ENCODE measurements at regions not wholly inside any gene's neighbourhood (a gene's known extent, or its start where the extent isn't known, plus 50 kb on each side); places are given as distances from the start of the nearest gene placed in this dataset.

DNA sequence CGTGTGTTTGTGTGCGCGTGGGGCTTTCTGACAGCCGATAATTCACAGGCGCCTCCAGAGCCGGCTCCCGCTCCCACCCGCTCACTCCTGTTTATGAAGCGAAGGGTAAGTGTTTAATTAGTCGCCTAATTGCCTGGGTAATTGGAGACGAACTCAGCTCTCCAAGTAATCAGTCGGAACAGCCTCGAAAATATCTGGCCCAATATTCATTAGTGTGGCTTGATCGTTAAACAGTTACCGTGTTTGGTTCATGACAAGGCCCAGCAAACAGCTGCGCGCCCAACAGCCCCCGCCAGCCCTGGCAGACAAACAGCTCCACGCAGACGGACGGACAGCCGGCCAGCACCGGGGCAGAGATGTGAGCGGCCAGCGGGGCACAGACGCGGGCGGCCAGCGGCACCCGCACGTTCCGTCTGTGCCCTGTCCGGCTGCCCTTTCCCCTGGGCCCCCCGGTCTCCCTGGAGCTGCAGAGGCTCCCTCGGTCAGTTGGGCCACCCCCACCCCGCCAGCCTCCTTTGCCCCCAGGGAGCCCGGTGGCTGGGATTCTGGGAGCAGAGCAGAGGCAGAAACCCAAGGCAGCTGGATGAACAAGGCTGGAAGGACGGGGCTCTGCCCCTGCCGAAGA, 98.2 kb downstream of the UNCX start:
- TF ChIP-seq SIN3A (IDR thresholded peaks at IDR 0.05; ENCODE audit: borderline replicate concordance, insufficient read depth, low read length) (no peak), POLR2AphosphoS5 (IDR thresholded peaks at IDR 0.05; ENCODE audit: low read depth, low read length) (no peak), TAF1 (IDR thresholded peaks at IDR 0.05; ENCODE audit: borderline replicate concordance, insufficient read depth, low read length) (no peak), FOXP2 (optimal IDR thresholded peaks at IDR 0.05; ENCODE audit: borderline replicate concordance, extremely low read depth, extremely low read length, insufficient read depth) (no peak)
- TF ChIP-seq, protein P1, sequence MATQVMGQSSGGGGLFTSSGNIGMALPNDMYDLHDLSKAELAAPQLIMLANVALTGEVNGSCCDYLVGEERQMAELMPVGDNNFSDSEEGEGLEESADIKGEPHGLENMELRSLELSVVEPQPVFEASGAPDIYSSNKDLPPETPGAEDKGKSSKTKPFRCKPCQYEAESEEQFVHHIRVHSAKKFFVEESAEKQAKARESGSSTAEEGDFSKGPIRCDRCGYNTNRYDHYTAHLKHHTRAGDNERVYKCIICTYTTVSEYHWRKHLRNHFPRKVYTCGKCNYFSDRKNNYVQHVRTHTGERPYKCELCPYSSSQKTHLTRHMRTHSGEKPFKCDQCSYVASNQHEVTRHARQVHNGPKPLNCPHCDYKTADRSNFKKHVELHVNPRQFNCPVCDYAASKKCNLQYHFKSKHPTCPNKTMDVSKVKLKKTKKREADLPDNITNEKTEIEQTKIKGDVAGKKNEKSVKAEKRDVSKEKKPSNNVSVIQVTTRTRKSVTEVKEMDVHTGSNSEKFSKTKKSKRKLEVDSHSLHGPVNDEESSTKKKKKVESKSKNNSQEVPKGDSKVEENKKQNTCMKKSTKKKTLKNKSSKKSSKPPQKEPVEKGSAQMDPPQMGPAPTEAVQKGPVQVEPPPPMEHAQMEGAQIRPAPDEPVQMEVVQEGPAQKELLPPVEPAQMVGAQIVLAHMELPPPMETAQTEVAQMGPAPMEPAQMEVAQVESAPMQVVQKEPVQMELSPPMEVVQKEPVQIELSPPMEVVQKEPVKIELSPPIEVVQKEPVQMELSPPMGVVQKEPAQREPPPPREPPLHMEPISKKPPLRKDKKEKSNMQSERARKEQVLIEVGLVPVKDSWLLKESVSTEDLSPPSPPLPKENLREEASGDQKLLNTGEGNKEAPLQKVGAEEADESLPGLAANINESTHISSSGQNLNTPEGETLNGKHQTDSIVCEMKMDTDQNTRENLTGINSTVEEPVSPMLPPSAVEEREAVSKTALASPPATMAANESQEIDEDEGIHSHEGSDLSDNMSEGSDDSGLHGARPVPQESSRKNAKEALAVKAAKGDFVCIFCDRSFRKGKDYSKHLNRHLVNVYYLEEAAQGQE (IDR thresholded peaks at IDR 0.05; ENCODE audit: insufficient read depth in 1 of 2, low read depth in 2 of 2, low read length in 2 of 2), result no peak

DNA sequence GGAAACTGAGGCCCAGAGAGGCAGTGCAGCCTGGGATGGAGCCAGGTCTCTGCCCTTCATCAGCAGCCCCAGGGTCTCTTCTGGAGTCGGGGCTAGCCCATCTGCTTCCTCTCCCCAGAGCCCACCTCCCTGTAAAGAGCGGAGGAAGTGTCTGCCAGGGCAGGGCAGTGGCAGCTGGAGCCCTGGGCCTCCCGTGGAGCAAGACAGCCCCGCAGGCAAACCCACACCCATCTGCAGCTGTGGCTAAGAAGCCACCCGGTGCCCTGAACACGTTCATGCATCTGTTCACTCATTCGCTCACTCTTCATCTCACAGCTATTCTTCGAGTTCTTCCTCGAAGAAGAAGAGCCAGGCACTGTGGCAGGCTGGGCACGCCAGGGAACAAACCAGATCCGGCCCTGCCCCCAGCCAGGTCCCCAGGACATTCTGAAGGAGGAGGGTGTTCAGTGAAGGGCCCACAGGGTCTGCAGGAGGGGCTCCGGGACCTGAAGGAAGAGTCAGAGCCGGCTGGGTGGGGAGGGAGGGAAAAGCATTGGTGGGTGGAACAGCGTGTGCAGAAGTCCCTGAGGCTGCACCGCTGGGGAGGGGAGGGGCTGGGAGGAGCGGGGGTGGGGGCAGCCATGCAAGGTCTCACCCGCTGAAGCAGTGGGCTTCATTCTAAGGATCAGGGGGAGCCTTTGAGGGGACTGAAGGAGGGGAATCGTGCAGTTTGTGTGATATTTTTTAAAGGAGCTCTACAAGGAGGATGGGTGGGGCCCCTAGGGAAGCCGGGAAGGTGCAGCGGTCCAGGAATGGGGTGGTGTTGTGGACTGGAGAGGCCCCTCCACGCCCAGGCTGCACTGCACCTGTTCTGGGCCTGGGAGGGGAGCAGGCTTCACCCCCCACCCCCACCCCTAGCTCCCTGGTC, 99.1 kb downstream of the UNCX start:
- TF ChIP-seq FOXP2 (optimal IDR thresholded peaks at IDR 0.05; ENCODE audit: borderline replicate concordance, extremely low read depth, extremely low read length, insufficient read depth), result no peak
- no peak for TF ChIP-seq SIN3A (IDR thresholded peaks at IDR 0.05; ENCODE audit: borderline replicate concordance, insufficient read depth, low read length)
- TF ChIP-seq, protein P1 (IDR thresholded peaks at IDR 0.05; ENCODE audit: insufficient read depth in 1 of 2, low read depth in 2 of 2, low read length in 2 of 2), result no peak
- no peak for TF ChIP-seq TAF1 (IDR thresholded peaks at IDR 0.05; ENCODE audit: borderline replicate concordance, insufficient read depth, low read length)
- TF ChIP-seq POLR2AphosphoS5 (IDR thresholded peaks at IDR 0.05; ENCODE audit: low read depth, low read length), result no peak

DNA sequence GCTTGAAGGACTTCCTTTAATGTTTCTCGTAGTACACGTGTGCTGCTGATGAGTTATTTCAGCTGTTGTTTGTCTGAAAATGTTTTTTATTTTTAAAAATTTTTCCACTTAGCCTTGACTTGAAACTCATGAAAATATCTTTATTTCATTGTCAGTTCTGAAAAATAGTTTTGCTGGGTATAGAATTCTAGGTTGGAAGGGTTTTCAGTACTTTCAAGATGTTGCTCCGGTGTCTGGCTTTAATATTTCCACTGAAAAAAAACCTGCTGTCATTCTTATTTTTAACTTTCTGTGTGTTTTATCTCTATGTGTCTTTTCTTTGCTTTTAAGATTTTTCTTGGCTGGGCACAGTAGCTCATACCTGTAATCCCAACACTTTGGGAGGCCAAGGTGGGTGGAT, 103.8 kb downstream of the UNCX start:
- no peak for TF ChIP-seq SIN3A (IDR thresholded peaks at IDR 0.05; ENCODE audit: borderline replicate concordance, insufficient read depth, low read length)
- no peak for TF ChIP-seq FOXP2 (optimal IDR thresholded peaks at IDR 0.05; ENCODE audit: borderline replicate concordance, extremely low read depth, extremely low read length, insufficient read depth)
- TF ChIP-seq, protein P1 (IDR thresholded peaks at IDR 0.05; ENCODE audit: insufficient read depth in 1 of 2, low read depth in 2 of 2, low read length in 2 of 2), result no peak
- no peak for TF ChIP-seq TAF1 (IDR thresholded peaks at IDR 0.05; ENCODE audit: borderline replicate concordance, insufficient read depth, low read length)
- TF ChIP-seq POLR2AphosphoS5 (IDR thresholded peaks at IDR 0.05; ENCODE audit: low read depth, low read length), result no peak

DNA sequence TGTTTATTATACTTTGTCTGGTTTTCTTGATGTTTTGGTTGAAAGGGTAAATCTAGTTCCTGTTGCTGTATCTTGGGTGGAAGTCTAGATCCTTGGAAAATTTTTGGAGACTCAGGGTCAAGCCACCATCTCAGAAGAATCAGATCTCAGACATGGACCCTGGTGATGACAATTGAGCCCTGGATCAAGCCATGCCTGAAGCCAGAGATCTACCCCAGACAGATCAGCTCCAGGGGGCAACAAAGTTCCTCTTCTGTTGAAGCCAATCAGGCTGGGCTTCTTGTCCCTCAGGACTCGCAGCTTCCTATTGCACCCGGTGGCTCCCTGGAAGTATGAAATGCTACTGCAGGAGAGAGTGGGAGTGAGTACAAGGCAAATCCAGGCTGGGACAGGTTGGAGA, 106.9 kb downstream of the UNCX start:
- no peak for TF ChIP-seq TAF1 (IDR thresholded peaks at IDR 0.05; ENCODE audit: borderline replicate concordance, insufficient read depth, low read length)
- TF ChIP-seq, protein P1 (IDR thresholded peaks at IDR 0.05; ENCODE audit: insufficient read depth in 1 of 2, low read depth in 2 of 2, low read length in 2 of 2), result no peak
- TF ChIP-seq SIN3A (IDR thresholded peaks at IDR 0.05; ENCODE audit: borderline replicate concordance, insufficient read depth, low read length), result no peak
- no peak for TF ChIP-seq POLR2AphosphoS5 (IDR thresholded peaks at IDR 0.05; ENCODE audit: low read depth, low read length)
- TF ChIP-seq FOXP2 (optimal IDR thresholded peaks at IDR 0.05; ENCODE audit: borderline replicate concordance, extremely low read depth, extremely low read length, insufficient read depth), result no peak
